Neural cell (in vitro differentiated cells): ENCODE measurements at regions not wholly inside any gene's neighbourhood (a gene's known extent, or its start where the extent isn't known, plus 50 kb on each side); places are given as distances from the start of the nearest gene placed in this dataset.

Experiments used
- H2AFZ ChIP-seq: fragments of 200-600, 300-800 bp; sonication (generic), shearing (Covaris generic); 2 replicates; pipeline ENCODE4 v1.6.0; 2014; ENCODE audit warnings: low read depth, mild to moderate bottlenecking, antibody characterized with exemption, low read length, moderate library complexity
- H3F3A ChIP-seq: fragments of 200-600 bp; shearing (Covaris generic); 2 replicates; pipeline ENCODE4 v1.6.1; 2016; ENCODE audit warnings: mild to moderate bottlenecking, moderate library complexity, mixed read lengths, antibody characterized with exemption, low read length; ENCODE audit not compliant: insufficient read depth, poor library complexity, severe bottlenecking
- H3K27ac ChIP-seq: fragments of 200-600, 300-800 bp; sonication (generic), shearing (Covaris generic); 2 replicates; pipeline ENCODE4 v1.5.1; 2014; ENCODE audit warnings: mild to moderate bottlenecking, low read length, moderate library complexity
- H3K27me3 ChIP-seq: fragments of 300-800, 200-600 bp; sonication (generic), shearing (Covaris generic); 2 replicates; pipeline ENCODE4 v1.6.0; 2014; ENCODE audit warnings: mild to moderate bottlenecking, low read depth, low read length, moderate library complexity; ENCODE audit not compliant: insufficient read depth
- H3K36me3 ChIP-seq: fragments of 300-800, 200-600 bp; sonication (generic), shearing (Covaris generic); 2 replicates; pipeline ENCODE4 v1.5.1; 2014; ENCODE audit warnings: mild to moderate bottlenecking, antibody characterized with exemption, low read length, moderate library complexity; ENCODE audit not compliant: insufficient read depth
- H3K4me2 ChIP-seq: fragments of 300-800, 200-600 bp; sonication (generic), shearing (Covaris generic); 2 replicates; pipeline ENCODE4 v1.6.0; 2014; ENCODE audit warnings: mild to moderate bottlenecking, low read length
- H3K4me3 ChIP-seq: fragments of 300-800, 200-600 bp; sonication (generic), shearing (Covaris generic); 2 replicates; pipeline ENCODE4 v1.5.1; 2014; ENCODE audit warnings: mild to moderate bottlenecking, low read length, moderate library complexity
- H3K79me2 ChIP-seq: fragments of 200-600 bp; shearing (Covaris generic); replicated peaks from 2 replicates; pipeline ENCODE4 v1.6.0; 2014; ENCODE audit warnings: mild to moderate bottlenecking, low read length, moderate library complexity; ENCODE audit not compliant: insufficient read depth
- H3K9ac ChIP-seq: fragments of 300-800, 200-600 bp; sonication (generic), shearing (Covaris generic); 2 replicates; pipeline ENCODE4 v1.6.1; 2016; ENCODE audit warnings: mild to moderate bottlenecking, low read length, mixed read lengths
- H3K9me2 ChIP-seq: fragments of 200-600 bp; shearing (Covaris generic); 2 replicates; pipeline ENCODE4 v1.6.1; 2016; ENCODE audit warnings: mild to moderate bottlenecking, low read length, mixed read lengths; ENCODE audit not compliant: insufficient read depth
- H3K9me3 ChIP-seq: fragments of 200-600, 300-800 bp; sonication (generic), shearing (Covaris generic); 2 replicates; pipeline ENCODE4 v1.6.1; 2016; ENCODE audit warnings: mild to moderate bottlenecking, mixed run types, low read length, moderate library complexity, mixed read lengths
- H4K20me1 ChIP-seq: fragments of 200-600 bp; shearing (Covaris generic); 2 replicates; pipeline ENCODE4 v1.6.1; 2016; ENCODE audit warnings: mild to moderate bottlenecking, mixed run types; ENCODE audit not compliant: insufficient read depth
- EP300 ChIP-seq: fragments of 450-650 bp; conservative IDR thresholded peaks from 2 replicates; pipeline ENCODE4 v1.6.1; 2014; ENCODE audit warnings: antibody characterized with exemption, mild to moderate bottlenecking, moderate library complexity; ENCODE audit not compliant: poor library complexity, severe bottlenecking
- EZH2 ChIP-seq: fragments of 200-600, 300-800 bp; shearing (Covaris generic), sonication (generic); IDR thresholded peaks from 2 replicates; pipeline ENCODE4 v1.6.1; 2014; ENCODE audit warnings: antibody characterized with exemption, low read length, borderline replicate concordance, mild to moderate bottlenecking; ENCODE audit not compliant: insufficient read depth, poor library complexity, severe bottlenecking
- MXI1 ChIP-seq: fragments of 450-650 bp; conservative IDR thresholded peaks from 2 replicates; pipeline ENCODE4 v1.6.1; 2014; ENCODE audit warnings: antibody characterized with exemption, mild to moderate bottlenecking; ENCODE audit not compliant: poor library complexity, severe bottlenecking
- POLR2AphosphoS5 ChIP-seq: IDR thresholded peaks from 2 replicates; pipeline ENCODE4 v1.6.1; 2012
- RAD21 ChIP-seq: fragments of 450-650 bp; conservative IDR thresholded peaks from 2 replicates; pipeline ENCODE4 v1.6.1; 2014; ENCODE audit warnings: antibody characterized with exemption, mild to moderate bottlenecking, moderate library complexity
- SMC3 ChIP-seq: fragments of 450-650 bp; conservative IDR thresholded peaks from 2 replicates; pipeline ENCODE4 v1.6.1; 2014; ENCODE audit warnings: antibody characterized with exemption, mild to moderate bottlenecking, moderate library complexity; ENCODE audit not compliant: poor library complexity
- TAF1 ChIP-seq: IDR thresholded peaks from 2 replicates; pipeline ENCODE4 v1.6.1; 2012; ENCODE audit warnings: low read depth
- TF ChIP-seq, protein P1 (sequence below): fragments of 450-650 bp; IDR thresholded peaks from 2 replicates; pipeline ENCODE4 v1.5.1; 2014; ENCODE audit warnings: antibody characterized with exemption, mild to moderate bottlenecking, moderate library complexity; ENCODE audit not compliant: poor library complexity, severe bottlenecking
- TF ChIP-seq, protein P2 (sequence below): IDR thresholded peaks from 2 replicates; pipeline ENCODE4 v1.6.1; 2012; ENCODE audit warnings: borderline replicate concordance

DNA sequence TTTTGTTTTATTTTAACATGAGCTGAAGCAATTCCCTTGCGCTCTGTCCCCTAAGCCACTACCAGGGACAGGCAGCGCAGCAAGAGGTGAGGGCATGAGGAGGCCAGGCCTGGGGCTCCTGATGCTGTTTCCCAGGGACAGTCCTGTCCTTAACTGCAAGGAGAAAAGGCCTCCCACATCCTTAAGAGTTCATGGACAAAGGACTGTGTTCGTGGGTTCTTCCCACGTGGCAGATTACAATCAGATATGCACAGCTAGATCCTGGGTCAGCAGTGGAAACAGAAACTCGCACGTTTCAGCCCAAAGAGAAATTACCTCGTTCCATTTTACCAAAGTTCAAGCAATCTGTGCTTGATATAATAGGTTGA is 85.8 kb downstream of the MIS18A start:
- no peaks in the 10 kb centered on the region for H3F3A ChIP-seq
- no peaks in the 10 kb centered on the region for H4K20me1 ChIP-seq
- no peaks in the 10 kb centered on the region for H3K9me2 ChIP-seq
- H3K9me3 ChIP-seq: no peaks in the 10 kb centered on the region
- no peak overlapping the region for H2AFZ ChIP-seq
- H3K9ac ChIP-seq: no peak overlapping the region
- no peak overlapping the region for H3K27ac ChIP-seq
- TF ChIP-seq TAF1 (no peak), EZH2 (no peak), MXI1 (no peak), EP300 (no peak), SMC3 (no peak), POLR2AphosphoS5 (no peak), RAD21 (no peak)
- TF ChIP-seq, protein P1, sequence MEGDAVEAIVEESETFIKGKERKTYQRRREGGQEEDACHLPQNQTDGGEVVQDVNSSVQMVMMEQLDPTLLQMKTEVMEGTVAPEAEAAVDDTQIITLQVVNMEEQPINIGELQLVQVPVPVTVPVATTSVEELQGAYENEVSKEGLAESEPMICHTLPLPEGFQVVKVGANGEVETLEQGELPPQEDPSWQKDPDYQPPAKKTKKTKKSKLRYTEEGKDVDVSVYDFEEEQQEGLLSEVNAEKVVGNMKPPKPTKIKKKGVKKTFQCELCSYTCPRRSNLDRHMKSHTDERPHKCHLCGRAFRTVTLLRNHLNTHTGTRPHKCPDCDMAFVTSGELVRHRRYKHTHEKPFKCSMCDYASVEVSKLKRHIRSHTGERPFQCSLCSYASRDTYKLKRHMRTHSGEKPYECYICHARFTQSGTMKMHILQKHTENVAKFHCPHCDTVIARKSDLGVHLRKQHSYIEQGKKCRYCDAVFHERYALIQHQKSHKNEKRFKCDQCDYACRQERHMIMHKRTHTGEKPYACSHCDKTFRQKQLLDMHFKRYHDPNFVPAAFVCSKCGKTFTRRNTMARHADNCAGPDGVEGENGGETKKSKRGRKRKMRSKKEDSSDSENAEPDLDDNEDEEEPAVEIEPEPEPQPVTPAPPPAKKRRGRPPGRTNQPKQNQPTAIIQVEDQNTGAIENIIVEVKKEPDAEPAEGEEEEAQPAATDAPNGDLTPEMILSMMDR: no peak
- TF ChIP-seq, protein P2, sequence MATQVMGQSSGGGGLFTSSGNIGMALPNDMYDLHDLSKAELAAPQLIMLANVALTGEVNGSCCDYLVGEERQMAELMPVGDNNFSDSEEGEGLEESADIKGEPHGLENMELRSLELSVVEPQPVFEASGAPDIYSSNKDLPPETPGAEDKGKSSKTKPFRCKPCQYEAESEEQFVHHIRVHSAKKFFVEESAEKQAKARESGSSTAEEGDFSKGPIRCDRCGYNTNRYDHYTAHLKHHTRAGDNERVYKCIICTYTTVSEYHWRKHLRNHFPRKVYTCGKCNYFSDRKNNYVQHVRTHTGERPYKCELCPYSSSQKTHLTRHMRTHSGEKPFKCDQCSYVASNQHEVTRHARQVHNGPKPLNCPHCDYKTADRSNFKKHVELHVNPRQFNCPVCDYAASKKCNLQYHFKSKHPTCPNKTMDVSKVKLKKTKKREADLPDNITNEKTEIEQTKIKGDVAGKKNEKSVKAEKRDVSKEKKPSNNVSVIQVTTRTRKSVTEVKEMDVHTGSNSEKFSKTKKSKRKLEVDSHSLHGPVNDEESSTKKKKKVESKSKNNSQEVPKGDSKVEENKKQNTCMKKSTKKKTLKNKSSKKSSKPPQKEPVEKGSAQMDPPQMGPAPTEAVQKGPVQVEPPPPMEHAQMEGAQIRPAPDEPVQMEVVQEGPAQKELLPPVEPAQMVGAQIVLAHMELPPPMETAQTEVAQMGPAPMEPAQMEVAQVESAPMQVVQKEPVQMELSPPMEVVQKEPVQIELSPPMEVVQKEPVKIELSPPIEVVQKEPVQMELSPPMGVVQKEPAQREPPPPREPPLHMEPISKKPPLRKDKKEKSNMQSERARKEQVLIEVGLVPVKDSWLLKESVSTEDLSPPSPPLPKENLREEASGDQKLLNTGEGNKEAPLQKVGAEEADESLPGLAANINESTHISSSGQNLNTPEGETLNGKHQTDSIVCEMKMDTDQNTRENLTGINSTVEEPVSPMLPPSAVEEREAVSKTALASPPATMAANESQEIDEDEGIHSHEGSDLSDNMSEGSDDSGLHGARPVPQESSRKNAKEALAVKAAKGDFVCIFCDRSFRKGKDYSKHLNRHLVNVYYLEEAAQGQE: no peak
- no peak overlapping the region for H3K4me3 ChIP-seq
- H3K27me3 ChIP-seq: no peaks in the 10 kb centered on the region
- no peaks in the 10 kb centered on the region for H3K36me3 ChIP-seq
- H3K4me2 ChIP-seq: no peak overlapping the region
- no peaks in the 10 kb centered on the region for H3K79me2 ChIP-seq

DNA sequence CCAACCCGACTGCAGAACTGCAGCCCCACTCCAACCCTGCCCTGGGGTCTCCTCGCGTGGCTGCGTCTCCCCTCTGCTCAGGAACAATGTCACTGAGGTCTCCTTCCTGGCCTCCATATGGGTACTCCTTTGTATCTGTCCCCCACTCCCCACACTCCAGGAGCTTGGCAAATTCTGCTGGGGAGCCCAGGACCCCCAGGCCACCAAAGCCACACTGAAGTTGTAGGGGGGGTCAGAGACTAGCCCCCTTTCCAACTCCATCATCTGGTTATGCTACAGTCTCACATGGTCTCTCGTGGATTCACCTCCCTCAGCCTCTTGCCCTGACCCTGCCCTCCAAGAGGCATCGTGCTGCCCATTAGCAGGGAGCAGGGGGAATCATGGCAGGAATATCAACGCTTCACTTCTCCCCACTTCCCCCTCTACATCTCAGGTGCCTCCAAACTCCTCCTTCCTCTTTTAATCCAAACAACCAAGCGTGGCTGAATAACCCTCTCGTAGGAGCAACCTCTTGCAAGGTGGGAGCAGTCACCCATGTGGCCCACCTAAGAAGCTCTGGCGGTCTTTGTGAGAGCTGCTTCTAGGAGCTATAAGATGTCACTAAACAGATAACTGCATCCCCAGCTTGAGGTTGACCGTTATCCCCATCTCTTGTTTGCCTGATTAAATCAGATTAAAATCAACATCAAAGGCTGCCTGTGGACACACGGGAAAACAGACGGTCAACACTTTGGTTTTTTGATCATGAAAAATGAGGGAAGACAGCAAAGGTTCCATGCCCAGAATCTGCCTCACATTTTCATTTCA is 86.4 kb downstream of the MIS18A start:
- Histone ChIP-seq H3K36me3 (no peaks in the 10 kb centered on the region), H3K9me2 (no peaks in the 10 kb centered on the region), H3K27ac (no peak overlapping the region), H3F3A (no peaks in the 10 kb centered on the region), H3K4me2 (no peak overlapping the region), H3K4me3 (no peak overlapping the region), H3K9me3 (no peaks in the 10 kb centered on the region), H3K79me2 (no peaks in the 10 kb centered on the region), H3K9ac (no peak overlapping the region), H2AFZ (no peak overlapping the region), H4K20me1 (no peaks in the 10 kb centered on the region), H3K27me3 (no peaks in the 10 kb centered on the region)
- TF ChIP-seq SMC3: no peak
- no peak for TF ChIP-seq EP300
- no peak for TF ChIP-seq EZH2
- TF ChIP-seq, protein P1: no peak
- no peak for TF ChIP-seq RAD21
- TF ChIP-seq, protein P2: no peak
- TF ChIP-seq MXI1: no peak
- TF ChIP-seq POLR2AphosphoS5: no peak
- TF ChIP-seq TAF1: no peak
